CD14-positive monocyte (primary cell): ENCODE measurements at regions not wholly inside any gene's neighbourhood (a gene's known extent, or its start where the extent isn't known, plus 50 kb on each side); places are given as distances from the start of the nearest gene placed in this dataset.

Experiments used
- DNase-seq, 3 donors: peaks; one replicate each; pipeline ENCODE4 v3.0.0-alpha.2; 2011 to 2022
- H2AFZ ChIP-seq: 2 replicates; pipeline ENCODE4 v1.6.0; 2012; ENCODE audit warnings: mild to moderate bottlenecking, low read depth, low read length, inconsistent platforms; ENCODE audit not compliant: insufficient read depth, poor library complexity, severe bottlenecking
- H3K27ac ChIP-seq, 2 donors: 1 replicate in 1 of 2; 2 replicates in 1 of 2; pipeline ENCODE4 v1.5.1; 2012 to 2013; ENCODE audit warnings: low read length in 2 of 2, control low read depth in 1 of 2, inconsistent platforms in 1 of 2, low read depth in 1 of 2, mild to moderate bottlenecking in 1 of 2
- H3K27me3 ChIP-seq, 2 donors: one replicate each; pipeline versions ENCODE4 v1.6.0 to v1.6.1; 2011 to 2013; ENCODE audit warnings: low read length in 2 of 2; ENCODE audit not compliant: control insufficient read depth in 2 of 2, insufficient read depth in 2 of 2
- H3K36me3 ChIP-seq, 2 donors: replicated peaks in 1 of 2; 1 replicate in 1 of 2; 2 replicates in 1 of 2; pipeline versions ENCODE4 v1.5.1 to v1.6.1; 2012 to 2013; ENCODE audit warnings: low read length in 2 of 2, control low read depth in 1 of 2, inconsistent platforms in 1 of 2, mild to moderate bottlenecking in 1 of 2; ENCODE audit not compliant: insufficient read depth in 2 of 2, control insufficient read depth in 1 of 2
- H3K4me1 ChIP-seq, 2 donors: 1 replicate in 1 of 2; 2 replicates in 1 of 2; pipeline versions ENCODE4 v1.5.1 to v1.6.1; 2012 to 2013; ENCODE audit warnings: low read length in 2 of 2, control low read depth in 1 of 2, inconsistent platforms in 1 of 2, mild to moderate bottlenecking in 1 of 2, moderate library complexity in 1 of 2; ENCODE audit not compliant: insufficient read depth in 2 of 2, control insufficient read depth in 1 of 2
- H3K4me2 ChIP-seq: replicated peaks from 2 replicates; pipeline ENCODE3; 2012; ENCODE audit warnings: low read length, moderate library complexity, mild to moderate bottlenecking; ENCODE audit not compliant: poor library complexity, severe bottlenecking; ENCODE audit errors: extremely low read depth
- H3K4me3 ChIP-seq, 3 experiments: fragments of 200-600 bp in 1 of 3; sonication (generic) in 1 of 3; replicated peaks in 1 of 3; 1 replicate in 2 of 3; 2 replicates in 1 of 3; pipeline ENCODE4 v1.5.1; 2011 to 2013; ENCODE audit warnings: low read length in 3 of 3, mild to moderate bottlenecking in 3 of 3, control low read depth in 2 of 3, low read depth in 2 of 3, inconsistent platforms in 1 of 3, moderate library complexity in 1 of 3
- H3K79me2 ChIP-seq: 2 replicates; pipeline ENCODE4 v1.6.0; 2012; ENCODE audit warnings: mild to moderate bottlenecking, control low read depth, inconsistent platforms, low read length, moderate library complexity; ENCODE audit not compliant: insufficient read depth
- H3K9ac ChIP-seq: 2 replicates; pipeline ENCODE4 v1.6.0; 2017; ENCODE audit warnings: low read length, mild to moderate bottlenecking; ENCODE audit not compliant: insufficient read depth, poor library complexity, severe bottlenecking
- H3K9me3 ChIP-seq, 2 donors: replicated peaks in 1 of 2; 1 replicate in 1 of 2; 2 replicates in 1 of 2; pipeline versions ENCODE4 v1.5.1 to v1.6.1; 2012 to 2013; ENCODE audit warnings: low read length in 2 of 2, control low read depth in 1 of 2; ENCODE audit not compliant: control insufficient read depth in 1 of 2, insufficient read depth in 1 of 2
- H4K20me1 ChIP-seq: 2 replicates; pipeline ENCODE4 v1.6.0; 2012; ENCODE audit warnings: mild to moderate bottlenecking, low read length, control low read depth, moderate library complexity; ENCODE audit not compliant: insufficient read depth
- H3K27ac Mint-ChIP-seq, 7 donors: one replicate each; pipeline ENCODE4 v1.8.0; 2020; ENCODE audit warnings: mild to moderate bottlenecking in 7 of 7, mixed read lengths in 7 of 7, moderate library complexity in 6 of 7, inconsistent platforms in 2 of 7
- H3K27me3 Mint-ChIP-seq, 3 donors: one replicate each; pipeline ENCODE4 v1.8.0; 2021 to 2022; ENCODE audit warnings: low read depth in 3 of 3, mild to moderate bottlenecking in 3 of 3, mixed read lengths in 3 of 3, moderate library complexity in 3 of 3, inconsistent platforms in 1 of 3
- H3K36me3 Mint-ChIP-seq, 2 donors: one replicate each; pipeline ENCODE4 v1.8.0; 2020; ENCODE audit warnings: mixed read lengths in 2 of 2, inconsistent platforms in 1 of 2, mild to moderate bottlenecking in 1 of 2
- H3K4me1 Mint-ChIP-seq: one replicate; pipeline ENCODE4 v1.8.0; 2020; ENCODE audit warnings: mild to moderate bottlenecking, mixed read lengths
- H3K4me3 Mint-ChIP-seq, 2 donors: one replicate each; pipeline ENCODE4 v1.8.0; 2020; ENCODE audit warnings: mild to moderate bottlenecking in 2 of 2, mixed read lengths in 2 of 2, moderate library complexity in 1 of 2
- H3K9me3 Mint-ChIP-seq, 7 donors: one replicate each; pipeline ENCODE4 v1.8.0; 2020 to 2022; ENCODE audit warnings: mixed read lengths in 7 of 7, mild to moderate bottlenecking in 6 of 7, moderate library complexity in 6 of 7, inconsistent platforms in 2 of 7
- WGBS: methylation state at CpG from one replicate; pipeline ENCODE4 v1.1.5; 2013; ENCODE audit warnings: missing lambda C conversion rate; ENCODE audit not compliant: insufficient coverage; 5-methylcytosine and 5-hydroxymethylcytosine counted together
- intact Hi-C, 2 donors: fragments of 100-400 bp; cut with micrococcal nuclease; formaldehyde crosslinking; loops; one replicate each; pipeline versions ENCODE4 v1.15.0 to v1.15.1; 2023
- TF ChIP-seq, protein P1 (sequence below): fragments of 200-600 bp; IDR thresholded peaks from one replicate; pipeline ENCODE4 v1.8.0; 2022; ENCODE audit warnings: antibody characterized with exemption, mild to moderate bottlenecking

DNA sequence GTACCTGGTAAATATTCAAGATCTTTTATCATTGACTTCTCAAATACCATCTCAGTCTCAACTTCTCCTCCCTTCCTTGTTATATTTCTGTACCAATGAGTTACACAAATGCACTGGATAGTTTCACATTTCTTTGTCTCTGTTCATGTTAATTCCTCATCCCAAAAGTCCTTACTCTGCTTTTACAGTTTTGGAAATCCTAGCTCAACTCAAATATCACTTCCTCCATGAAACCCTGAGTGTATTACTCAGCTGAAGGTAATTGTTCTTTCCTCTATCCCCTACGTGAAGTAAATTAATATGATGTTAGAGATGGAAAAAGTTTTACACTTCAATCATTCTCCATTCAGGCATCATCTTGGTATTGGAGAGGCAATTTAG, 241.5 kb downstream of the TLE4 start:
- Histone ChIP-seq H3K4me3 (peak overlapping the region in 1 of 3 experiments; percentile 61), H3K36me3 (no peaks in the 10 kb centered on the region), H4K20me1 (no peaks in the 10 kb centered on the region), H3K9ac (no peak overlapping the region), H3K4me2 (peak overlapping the region; percentile 67), H3K79me2 (no peaks in the 10 kb centered on the region), H3K9me3 (no peaks in the 10 kb centered on the region), H3K4me1 (peaks cover 0 to 8% of the 10 kb centered on the region in 2 donors), H3K27ac (no peak overlapping the region), H2AFZ (no peak overlapping the region), H3K27me3 (no peaks in the 10 kb centered on the region)
- DNase-seq: peak in 1 of 3 donors; percentile 10
- H3K36me3 Mint-ChIP-seq: no peaks in the 10 kb centered on the region
- no CpG with 5 or more reads among the region's 1 CpG for WGBS
- H3K27me3 Mint-ChIP-seq: peaks cover 0 to 3% (median 0%) of the 10 kb centered on the region in 3 donors
- no peaks in the 10 kb centered on the region for H3K9me3 Mint-ChIP-seq
- TF ChIP-seq, protein P1, sequence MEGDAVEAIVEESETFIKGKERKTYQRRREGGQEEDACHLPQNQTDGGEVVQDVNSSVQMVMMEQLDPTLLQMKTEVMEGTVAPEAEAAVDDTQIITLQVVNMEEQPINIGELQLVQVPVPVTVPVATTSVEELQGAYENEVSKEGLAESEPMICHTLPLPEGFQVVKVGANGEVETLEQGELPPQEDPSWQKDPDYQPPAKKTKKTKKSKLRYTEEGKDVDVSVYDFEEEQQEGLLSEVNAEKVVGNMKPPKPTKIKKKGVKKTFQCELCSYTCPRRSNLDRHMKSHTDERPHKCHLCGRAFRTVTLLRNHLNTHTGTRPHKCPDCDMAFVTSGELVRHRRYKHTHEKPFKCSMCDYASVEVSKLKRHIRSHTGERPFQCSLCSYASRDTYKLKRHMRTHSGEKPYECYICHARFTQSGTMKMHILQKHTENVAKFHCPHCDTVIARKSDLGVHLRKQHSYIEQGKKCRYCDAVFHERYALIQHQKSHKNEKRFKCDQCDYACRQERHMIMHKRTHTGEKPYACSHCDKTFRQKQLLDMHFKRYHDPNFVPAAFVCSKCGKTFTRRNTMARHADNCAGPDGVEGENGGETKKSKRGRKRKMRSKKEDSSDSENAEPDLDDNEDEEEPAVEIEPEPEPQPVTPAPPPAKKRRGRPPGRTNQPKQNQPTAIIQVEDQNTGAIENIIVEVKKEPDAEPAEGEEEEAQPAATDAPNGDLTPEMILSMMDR: no peak
- peaks cover 12% of the 10 kb centered on the region for H3K4me1 Mint-ChIP-seq
- H3K4me3 Mint-ChIP-seq: peak overlapping the region in 1 of 2 donors; percentile 83
- H3K27ac Mint-ChIP-seq: peak overlapping the region in 2 of 7 donors; percentile 21 to 80
- intact Hi-C loops: no loop called here

GRCh38 chr9:79812507-79813257, 240.9 kb downstream of the TLE4 start:
- Histone ChIP-seq H3K27me3 (no peaks in the 10 kb centered on the region), H3K79me2 (no peaks in the 10 kb centered on the region), H3K4me3 (peak overlapping the region; percentile 23 to 61 (median 40)), H3K4me2 (peak overlapping the region; percentile 67), H3K9ac (peak overlapping the region; percentile 22), H3K36me3 (no peaks in the 10 kb centered on the region), H3K4me1 (peaks cover 0 to 8% of the 10 kb centered on the region in 2 donors), H2AFZ (no peak overlapping the region), H3K27ac (peak overlapping the region in 1 of 2 donors; percentile 12), H3K9me3 (no peaks in the 10 kb centered on the region), H4K20me1 (no peaks in the 10 kb centered on the region)
- Mint-ChIP-seq H3K9me3 (no peaks in the 10 kb centered on the region), H3K36me3 (no peaks in the 10 kb centered on the region), H3K4me1 (peaks cover 12% of the 10 kb centered on the region), H3K27me3 (peaks cover 0 to 3% (median 0%) of the 10 kb centered on the region in 3 donors), H3K4me3 (peak overlapping the region; percentile 66 to 83), H3K27ac (peak overlapping the region in 6 of 7 donors; percentile 36 to 74 (median 54))
- DNase-seq: peak; percentile 12 to 34 (median 20)
- TF ChIP-seq, protein P1: no peak
- intact Hi-C loops: no loop called here
- WGBS: 71% methylated on average over 1 of the region's 8 CpGs
